GF-D8 (cell line): ENCODE measurements at regions not wholly inside any gene's neighbourhood (a gene's known extent, or its start where the extent isn't known, plus 50 kb on each side); places are given as distances from the start of the nearest gene placed in this dataset.
"Not testable (repeated sequence)": the region's sequence is repeated elsewhere in the genome, so short reads cannot be mapped to it uniquely, and the experiment has no call there.

Source experiments
- DNase-seq: peaks from one replicate; lab custom pipeline; 2025; lab: John Stamatoyannopoulos, UW

- no peak for DNase-seq
Measured at GRCh38 chr3:27556887-27557286, 72.7 kb upstream of the SLC4A7 start.

GRCh38 chr3:27554706-27555105 lies 70.5 kb upstream of the SLC4A7 start:
- no peak for DNase-seq

GRCh38 chr3:27553886-27554540 lies 69.8 kb upstream of the SLC4A7 start:
- DNase-seq = no peak

DNA sequence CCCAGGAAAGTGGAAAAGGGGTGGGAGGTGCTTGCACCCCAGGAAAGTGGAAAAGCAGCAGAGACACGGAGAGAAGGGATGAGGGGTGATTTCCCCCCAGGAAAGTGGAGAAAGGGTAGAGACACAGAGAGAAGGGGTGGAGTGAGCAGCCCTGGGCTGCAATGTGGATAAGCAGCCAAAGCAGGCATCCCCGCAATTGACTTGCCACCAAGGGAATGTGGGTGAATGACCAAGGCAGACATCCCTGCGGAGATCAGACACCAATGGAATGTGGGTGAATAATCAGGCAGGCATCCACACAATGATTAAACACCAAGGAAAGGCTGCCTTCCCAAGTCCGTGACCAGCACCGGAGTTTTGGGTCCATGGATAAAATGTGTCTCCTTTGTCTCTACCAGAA lies 68.5 kb upstream of the SLC4A7 start:
- not testable (repeated sequence) for DNase-seq

GRCh38 chr3:27551413-27551812 lies 67.2 kb upstream of the SLC4A7 start:
- DNase-seq = not testable (repeated sequence)

DNA sequence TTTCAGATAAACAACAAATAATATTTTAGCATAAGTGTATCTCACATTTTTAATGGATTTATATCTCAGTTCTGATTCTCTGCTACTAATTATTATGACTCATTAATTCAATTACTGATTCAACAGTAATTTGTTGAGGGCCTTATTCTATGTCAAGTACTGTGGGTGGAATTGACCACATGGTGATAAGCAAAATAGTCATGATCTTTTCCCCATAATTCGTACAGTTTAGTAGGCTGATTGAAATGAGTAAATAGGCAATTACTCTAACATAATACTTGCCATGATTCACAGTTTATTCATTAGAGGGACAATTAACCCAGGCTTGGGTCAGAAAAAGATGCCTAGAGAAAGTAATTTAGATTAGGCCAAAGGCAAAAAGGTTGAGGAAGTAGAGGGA lies 60.9 kb upstream of the SLC4A7 start:
- DNase-seq = no peak

GRCh38 chr3:27544372-27544865 lies 60.2 kb upstream of the SLC4A7 start:
- DNase-seq = no peak

DNA sequence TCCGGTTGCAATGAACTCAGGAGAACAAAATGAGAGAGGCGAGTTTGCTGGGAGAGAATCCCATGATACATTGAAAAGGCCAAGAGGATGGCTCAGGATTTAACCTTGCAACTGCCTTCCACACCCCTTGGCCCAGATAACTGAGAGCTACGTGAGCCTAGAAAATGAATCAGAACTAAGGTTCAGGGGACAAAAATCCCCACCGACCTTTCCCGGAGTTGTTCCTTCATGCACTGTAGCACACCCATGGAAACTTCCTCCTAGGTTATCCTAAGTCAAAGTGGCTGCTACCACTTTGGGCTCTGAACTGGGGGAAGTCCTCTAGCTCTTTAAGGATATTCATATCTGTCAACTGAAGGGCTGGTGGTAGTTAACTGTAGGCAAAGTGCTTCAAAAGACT lies 58.3 kb upstream of the SLC4A7 start:
- no peak for DNase-seq

GRCh38 chr3:27540231-27540630 lies 56.0 kb upstream of the SLC4A7 start:
- no peak for DNase-seq

DNA sequence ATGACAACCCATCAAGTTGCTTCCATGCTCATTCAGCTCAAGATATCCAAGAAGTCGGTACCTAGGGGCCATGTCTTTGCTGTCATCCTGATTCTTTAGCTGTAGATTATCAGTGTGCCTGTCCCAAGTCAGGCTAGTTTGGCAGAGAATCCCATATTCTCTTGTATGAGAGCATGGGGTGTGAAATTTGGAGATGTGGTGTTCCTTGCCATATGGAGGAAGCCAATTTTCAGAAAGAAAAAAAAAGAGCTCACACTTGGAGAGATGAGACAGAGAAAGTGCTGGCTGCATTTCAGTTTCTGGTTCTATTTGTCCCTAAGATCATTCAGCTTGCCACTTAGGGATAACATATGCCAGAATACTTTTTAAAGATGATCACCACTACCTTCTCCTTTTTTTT lies 52.3 kb upstream of the SLC4A7 start:
- DNase-seq = no peak

DNA sequence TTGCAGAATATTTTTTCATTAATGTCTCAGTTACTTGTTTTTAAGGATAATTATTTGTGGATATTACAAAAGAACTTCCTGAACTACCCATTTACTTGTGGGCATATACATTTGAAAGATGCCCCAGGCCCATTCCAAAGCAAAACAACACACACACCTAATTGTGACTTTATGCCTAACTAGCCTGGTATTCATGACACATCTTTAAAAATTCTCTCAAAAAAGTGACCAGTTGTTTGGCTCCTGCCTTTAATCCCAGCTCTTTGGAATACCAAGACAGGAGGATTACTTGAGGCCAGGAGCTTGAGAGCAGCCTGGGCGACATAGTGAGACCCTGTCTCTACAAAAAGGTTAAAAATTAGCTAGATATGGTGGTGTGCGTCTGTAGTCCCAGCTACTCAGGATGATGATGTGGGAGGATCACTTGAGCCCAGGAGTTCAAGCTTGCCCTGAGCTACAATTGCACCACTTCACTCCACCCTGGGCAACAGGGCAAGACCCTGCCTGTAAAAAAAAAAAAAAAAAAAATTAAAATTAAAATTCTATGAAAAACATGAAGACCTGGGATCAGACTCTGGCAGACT lies 51.7 kb upstream of the SLC4A7 start:
- no peak for DNase-seq

DNA sequence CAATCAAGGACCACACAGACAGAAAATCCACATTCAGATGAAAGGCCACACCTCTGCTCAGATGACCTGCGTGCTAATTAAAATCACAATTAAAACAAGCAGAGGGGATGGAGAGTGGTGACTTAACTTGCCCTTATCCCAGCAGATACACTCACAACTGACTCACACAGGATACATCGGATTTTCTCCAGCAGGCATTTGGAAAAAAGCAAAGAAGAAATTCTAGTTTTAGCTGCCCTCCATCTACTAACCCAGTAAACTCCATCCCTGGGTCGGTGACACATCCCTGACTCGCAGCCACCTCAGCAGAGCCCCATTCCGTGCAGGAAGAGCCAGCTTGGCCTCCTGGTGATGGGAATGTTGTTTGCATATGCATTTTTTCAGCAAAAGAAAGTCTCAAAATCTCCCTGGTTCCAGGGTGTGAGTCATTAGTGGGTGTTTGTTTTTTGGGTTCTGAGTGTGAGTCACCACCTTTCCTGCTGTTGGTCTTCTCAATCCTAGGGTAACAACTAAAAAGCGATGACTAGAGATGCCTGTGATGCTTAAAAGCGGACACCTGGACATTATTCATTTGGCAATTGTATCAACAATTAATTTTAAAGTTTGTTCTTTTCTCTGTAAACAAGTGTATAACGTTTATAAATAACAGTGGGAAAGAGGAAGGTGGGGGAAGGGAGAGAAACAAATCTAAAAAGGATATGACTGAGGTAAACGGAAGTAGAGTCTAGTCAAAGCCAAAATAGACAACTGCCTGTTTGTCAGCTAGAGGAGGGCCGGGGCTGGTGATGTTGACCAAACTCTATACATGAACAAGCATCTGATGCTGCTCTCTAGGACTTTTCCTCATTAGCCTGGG lies 49.8 kb upstream of the SLC4A7 start:
- no peak for DNase-seq
